Mucosa of descending colon (tissue), 3 donors: ENCODE measurements at regions not wholly inside any gene's neighbourhood (a gene's known extent, or its start where the extent isn't known, plus 50 kb on each side); places are given as distances from the start of the nearest gene placed in this dataset.

Experiments
- ATAC-seq: fragments of 200-7000 bp; cut with Tn5 transposase; one replicate; pipeline ENCODE4 v1.9.1; 2020; ENCODE audit warnings: mild to moderate bottlenecking, moderate library complexity
- DNase-seq, 3 donors: peaks; one replicate each; pipeline ENCODE4 v3.0.0-alpha.2; 2020
- H3K36me3 ChIP-seq: fragments of 200-600 bp; one replicate; pipeline ENCODE4 v1.8.0; 2021; ENCODE audit warnings: low read depth, mild to moderate bottlenecking
- H3K4me1 ChIP-seq: fragments of 200-600 bp; one replicate; pipeline ENCODE4 v1.8.0; 2021; ENCODE audit warnings: low read depth, mild to moderate bottlenecking
- H3K4me3 ChIP-seq: fragments of 200-600 bp; one replicate; pipeline ENCODE4 v1.8.0; 2021; ENCODE audit warnings: mild to moderate bottlenecking
- H3K9me3 ChIP-seq: fragments of 200-600 bp; one replicate; pipeline ENCODE4 v1.8.0; 2021; ENCODE audit warnings: mild to moderate bottlenecking
- intact Hi-C, 2 donors: fragments of 100-400 bp; cut with DNase I in 1 of 2; cut with micrococcal nuclease in 1 of 2; formaldehyde crosslinking; loops; one replicate each; pipeline versions ENCODE4 v1.11.0 to v1.11.1; 2022; cut with DNase I, micrococcal nuclease
- TF ChIP-seq, protein P1 (sequence below): fragments of 200-600 bp; IDR thresholded peaks from one replicate; pipeline ENCODE4 v1.8.0; 2022; ENCODE audit warnings: antibody characterized with exemption, mild to moderate bottlenecking
- donor health status: DM: no; HTN: no; CAD: no; lungs with moderate emphysema.
- donor health status: DM: no; HTN: no; CAD: no.
- donor health status: DM: no; HTN: yes; CAD: no.

GRCh38 chr10:44087403-44087802 lies 297.5 kb downstream of the CXCL12 start:
- Histone ChIP-seq H3K4me1 (no peaks in the 10 kb centered on the region), H3K36me3 (no peaks in the 10 kb centered on the region), H3K4me3 (no peak overlapping the region), H3K9me3 (no peaks in the 10 kb centered on the region)
- intact Hi-C loops, result no loop called here
- TF ChIP-seq, protein P1, sequence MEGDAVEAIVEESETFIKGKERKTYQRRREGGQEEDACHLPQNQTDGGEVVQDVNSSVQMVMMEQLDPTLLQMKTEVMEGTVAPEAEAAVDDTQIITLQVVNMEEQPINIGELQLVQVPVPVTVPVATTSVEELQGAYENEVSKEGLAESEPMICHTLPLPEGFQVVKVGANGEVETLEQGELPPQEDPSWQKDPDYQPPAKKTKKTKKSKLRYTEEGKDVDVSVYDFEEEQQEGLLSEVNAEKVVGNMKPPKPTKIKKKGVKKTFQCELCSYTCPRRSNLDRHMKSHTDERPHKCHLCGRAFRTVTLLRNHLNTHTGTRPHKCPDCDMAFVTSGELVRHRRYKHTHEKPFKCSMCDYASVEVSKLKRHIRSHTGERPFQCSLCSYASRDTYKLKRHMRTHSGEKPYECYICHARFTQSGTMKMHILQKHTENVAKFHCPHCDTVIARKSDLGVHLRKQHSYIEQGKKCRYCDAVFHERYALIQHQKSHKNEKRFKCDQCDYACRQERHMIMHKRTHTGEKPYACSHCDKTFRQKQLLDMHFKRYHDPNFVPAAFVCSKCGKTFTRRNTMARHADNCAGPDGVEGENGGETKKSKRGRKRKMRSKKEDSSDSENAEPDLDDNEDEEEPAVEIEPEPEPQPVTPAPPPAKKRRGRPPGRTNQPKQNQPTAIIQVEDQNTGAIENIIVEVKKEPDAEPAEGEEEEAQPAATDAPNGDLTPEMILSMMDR, result no peak
- DNase-seq, result no peak
- ATAC-seq, result no peak

DNA sequence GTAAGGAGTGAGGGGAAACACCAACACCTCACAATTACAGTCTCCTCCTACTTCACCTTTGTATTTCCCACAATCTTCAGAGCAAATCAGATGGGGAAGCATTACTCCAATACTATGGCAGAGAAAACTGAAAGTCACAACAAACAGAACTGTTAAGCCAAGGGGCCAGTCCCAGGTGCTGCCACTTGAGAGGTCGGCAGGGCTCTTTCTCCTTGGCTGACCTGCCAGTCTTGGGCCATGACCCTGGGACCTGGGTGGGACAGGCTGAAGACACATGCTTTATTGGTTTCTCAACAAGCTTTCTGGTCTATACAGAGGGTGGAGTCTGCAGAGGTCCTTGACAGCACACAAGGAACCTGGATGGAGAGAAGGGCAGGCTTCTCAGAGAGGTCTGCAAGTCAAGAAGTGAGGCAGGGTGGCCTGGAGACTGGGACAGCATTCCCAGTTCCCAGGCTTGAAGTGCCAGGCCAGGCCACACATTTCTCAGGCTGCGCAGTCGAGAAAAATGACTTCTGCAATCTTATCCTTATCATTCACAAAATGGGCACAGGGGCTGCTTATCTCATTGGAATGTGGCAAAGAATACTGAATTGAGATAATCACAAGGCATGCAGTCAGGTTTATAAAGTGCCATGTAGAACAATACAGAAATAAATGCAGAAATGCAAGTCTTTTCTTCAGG lies 301.0 kb downstream of the CXCL12 start:
- TF ChIP-seq, protein P1, result no peak
- no peak for ATAC-seq
- intact Hi-C loops, result no loop called here
- no peak for DNase-seq
- Histone ChIP-seq H3K4me3 (no peak overlapping the region), H3K9me3 (no peaks in the 10 kb centered on the region), H3K4me1 (no peaks in the 10 kb centered on the region), H3K36me3 (no peaks in the 10 kb centered on the region)

GRCh38 chr10:44071479-44071878 lies 313.4 kb downstream of the CXCL12 start:
- no peak for ATAC-seq
- Histone ChIP-seq H3K36me3 (no peaks in the 10 kb centered on the region), H3K4me1 (no peaks in the 10 kb centered on the region), H3K4me3 (no peak overlapping the region), H3K9me3 (no peaks in the 10 kb centered on the region)
- intact Hi-C loops, result no loop called here
- TF ChIP-seq, protein P1, result no peak
- no peak for DNase-seq

- Histone ChIP-seq H3K4me1 (no peaks in the 10 kb centered on the region), H3K9me3 (no peaks in the 10 kb centered on the region), H3K4me3 (no peak overlapping the region), H3K36me3 (no peaks in the 10 kb centered on the region)
- intact Hi-C loops, result no loop called here
- DNase-seq (no peak), ATAC-seq (no peak)
- TF ChIP-seq, protein P1, result no peak
Measured at GRCh38 chr10:44070282-44070681, 314.6 kb downstream of the CXCL12 start.

DNA sequence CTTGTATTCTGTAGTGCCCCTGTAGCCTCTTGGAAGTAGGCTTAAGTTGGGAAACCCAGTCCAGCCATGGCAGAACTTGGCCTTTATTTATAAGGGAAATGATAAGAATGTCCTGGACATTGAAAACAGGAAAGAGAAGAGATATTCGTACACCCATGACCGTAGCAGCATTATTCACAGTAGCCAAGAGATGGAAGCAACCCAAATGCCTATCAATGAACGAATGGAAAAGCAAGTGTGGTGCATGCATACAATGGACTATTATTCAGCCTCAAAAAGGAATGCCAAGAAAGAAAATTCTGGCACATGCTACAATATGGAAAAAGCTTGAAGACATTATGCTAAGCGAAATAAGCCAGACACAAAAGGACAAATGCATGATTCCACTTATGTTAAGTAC lies 315.3 kb downstream of the CXCL12 start:
- intact Hi-C loops, result no loop called here
- Histone ChIP-seq H3K4me1 (no peaks in the 10 kb centered on the region), H3K36me3 (no peaks in the 10 kb centered on the region), H3K9me3 (no peaks in the 10 kb centered on the region), H3K4me3 (no peak overlapping the region)
- DNase-seq (no peak), ATAC-seq (no peak)
- TF ChIP-seq, protein P1, result no peak
